GM11168 (cell line): ENCODE measurements at regions not wholly inside any gene's neighbourhood (a gene's known extent, or its start where the extent isn't known, plus 50 kb on each side); places are given as distances from the start of the nearest gene placed in this dataset.
"Not testable (repeated sequence)": the region's sequence is repeated elsewhere in the genome, so short reads cannot be mapped to it uniquely, and the experiment has no call there.

ENCODE experiments used
- in situ Hi-C: fragments of 300-500 bp; cut with MboI; formaldehyde crosslinking; loops from one replicate; pipeline ENCODE4 v1.12.0; 2022; ENCODE audit warnings: low sequenced_read_pairs; ENCODE audit not compliant: unreplicated experiment

GRCh38 chr7:122248472-122248871 lies 56.1 kb downstream of the FEZF1 start:
- in situ Hi-C loops: no loop called here

- in situ Hi-C loops: not testable (repeated sequence)
Observed at GRCh38 chr7:122238729-122239128, 65.8 kb downstream of the FEZF1 start.

GRCh38 chr7:122238297-122238696 lies 66.3 kb downstream of the FEZF1 start:
- in situ Hi-C loops: not testable (repeated sequence)

GRCh38 chr7:122225874-122226273 lies 78.7 kb downstream of the FEZF1 start:
- in situ Hi-C loops: no loop called here

GRCh38 chr7:122219253-122219865 lies 75.3 kb upstream of the AASS start:
- in situ Hi-C loops: loop anchor here (25.0 kb wide), 1 partner anchor 318 kb away; no protein-coding TSS in a partner anchor

GRCh38 chr7:122217125-122217524 lies 73.1 kb upstream of the AASS start:
- in situ Hi-C loops: loop anchor here (25.0 kb wide), 1 partner anchor 320 kb away; no protein-coding TSS in a partner anchor

GRCh38 chr7:122212754-122213153 lies 68.7 kb upstream of the AASS start:
- in situ Hi-C loops: loop anchor here (25.0 kb wide), 1 partner anchor 325 kb away; no protein-coding TSS in a partner anchor

- in situ Hi-C loops: loop anchor here (25.0 kb wide), 1 partner anchor 326 kb away; no protein-coding TSS in a partner anchor
Observed at GRCh38 chr7:122211362-122211761, 67.3 kb upstream of the AASS start.

GRCh38 chr7:122206985-122207384 lies 62.9 kb upstream of the AASS start:
- in situ Hi-C loops: loop anchor here (25.0 kb wide), 1 partner anchor 330 kb away; no protein-coding TSS in a partner anchor

GRCh38 chr7:122203814-122204213 lies 59.8 kb upstream of the AASS start:
- in situ Hi-C loops: loop anchor here (25.0 kb wide), 1 partner anchor 333 kb away; no protein-coding TSS in a partner anchor

- in situ Hi-C loops: loop anchor here (25.0 kb wide), 1 partner anchor 336 kb away; no protein-coding TSS in a partner anchor
Observed at GRCh38 chr7:122200888-122201287, 56.8 kb upstream of the AASS start.

GRCh38 chr7:122199171-122199570 lies 55.1 kb upstream of the AASS start:
- in situ Hi-C loops: no loop called here

GRCh38 chr7:122198581-122198980 lies 54.5 kb upstream of the AASS start:
- in situ Hi-C loops: no loop called here
